ENCODE measurements at regions not wholly inside any gene's neighbourhood (a gene's known extent, or its start where the extent isn't known, plus 50 kb on each side); places are given as distances from the start of the nearest gene placed in this dataset.

GRCh38 chr13:67803118-67803517, 573.0 kb upstream of the PCDH9 start:
- Histone ChIP-seq H3K4me2 (ENCODE audit: low read depth, low read length) (no peak overlapping the region), H3K9me2 (replicated peaks; ENCODE audit: insufficient read depth, low read length) (no peaks in the 10 kb centered on the region), H3K9me3 (replicated peaks; ENCODE audit: insufficient read depth, low read length) (no peaks in the 10 kb centered on the region), H3K36me3 (replicated peaks; ENCODE audit: insufficient read depth, low read length) (no peaks in the 10 kb centered on the region), H3K4me3 (ENCODE audit: low read length) (no peak overlapping the region), H3K79me2 (ENCODE audit: low read length) (no peaks in the 10 kb centered on the region), H3K27me3 (replicated peaks; ENCODE audit: insufficient read depth, low read length) (no peaks in the 10 kb centered on the region), H3K4me1 (ENCODE audit: low read length) (no peaks in the 10 kb centered on the region), H3F3A (ENCODE audit: insufficient read depth, low read length) (no peaks in the 10 kb centered on the region), H2AFZ (ENCODE audit: low read length) (no peak overlapping the region), H3K9ac (ENCODE audit: low read length) (no peak overlapping the region), H4K20me1 (ENCODE audit: insufficient read depth, low read length) (no peaks in the 10 kb centered on the region), H3K27ac (ENCODE audit: low read length) (no peak overlapping the region)
- TF ChIP-seq EZH2phosphoT487 (IDR thresholded peaks at IDR 0.05; ENCODE audit: low read length) (no peak), CTCF (IDR thresholded peaks at IDR 0.05; ENCODE audit: low read length) (no peak), EZH2 (optimal IDR thresholded peaks at IDR 0.05; ENCODE audit: low read depth, low read length) (no peak)
- no peak for DNase-seq

GRCh38 chr13:67792151-67792676, 562.1 kb upstream of the PCDH9 start:
- H3F3A ChIP-seq (ENCODE audit: insufficient read depth, low read length): no peaks in the 10 kb centered on the region
- H2AFZ ChIP-seq (ENCODE audit: low read length): no peak overlapping the region
- H3K36me3 ChIP-seq (replicated peaks; ENCODE audit: insufficient read depth, low read length): no peaks in the 10 kb centered on the region
- no peak for DNase-seq
- no peak overlapping the region for H3K4me3 ChIP-seq (ENCODE audit: low read length)
- H3K9me3 ChIP-seq (replicated peaks; ENCODE audit: insufficient read depth, low read length): no peaks in the 10 kb centered on the region
- H3K4me1 ChIP-seq (ENCODE audit: low read length): no peaks in the 10 kb centered on the region
- no peaks in the 10 kb centered on the region for H3K9me2 ChIP-seq (replicated peaks; ENCODE audit: insufficient read depth, low read length)
- TF ChIP-seq CTCF (IDR thresholded peaks at IDR 0.05; ENCODE audit: low read length) (no peak), EZH2phosphoT487 (IDR thresholded peaks at IDR 0.05; ENCODE audit: low read length) (no peak), EZH2 (optimal IDR thresholded peaks at IDR 0.05; ENCODE audit: low read depth, low read length) (no peak)
- no peaks in the 10 kb centered on the region for H4K20me1 ChIP-seq (ENCODE audit: insufficient read depth, low read length)
- H3K27me3 ChIP-seq (replicated peaks; ENCODE audit: insufficient read depth, low read length): no peaks in the 10 kb centered on the region
- H3K27ac ChIP-seq (ENCODE audit: low read length): no peak overlapping the region
- H3K4me2 ChIP-seq (ENCODE audit: low read depth, low read length): no peak overlapping the region
- H3K79me2 ChIP-seq (ENCODE audit: low read length): no peaks in the 10 kb centered on the region
- H3K9ac ChIP-seq (ENCODE audit: low read length): no peak overlapping the region

- no peaks in the 10 kb centered on the region for H3K9me3 ChIP-seq (replicated peaks; ENCODE audit: insufficient read depth, low read length)
- no peaks in the 10 kb centered on the region for H3K4me1 ChIP-seq (ENCODE audit: low read length)
- DNase-seq: no peak
- H3K4me2 ChIP-seq (ENCODE audit: low read depth, low read length): no peak overlapping the region
- no peaks in the 10 kb centered on the region for H4K20me1 ChIP-seq (ENCODE audit: insufficient read depth, low read length)
- no peak overlapping the region for H3K4me3 ChIP-seq (ENCODE audit: low read length)
- TF ChIP-seq EZH2 (optimal IDR thresholded peaks at IDR 0.05; ENCODE audit: low read depth, low read length): no peak
- TF ChIP-seq EZH2phosphoT487 (IDR thresholded peaks at IDR 0.05; ENCODE audit: low read length): no peak
- no peak for TF ChIP-seq CTCF (IDR thresholded peaks at IDR 0.05; ENCODE audit: low read length)
- H3F3A ChIP-seq (ENCODE audit: insufficient read depth, low read length): no peaks in the 10 kb centered on the region
- no peak overlapping the region for H3K9ac ChIP-seq (ENCODE audit: low read length)
- no peaks in the 10 kb centered on the region for H3K36me3 ChIP-seq (replicated peaks; ENCODE audit: insufficient read depth, low read length)
- no peaks in the 10 kb centered on the region for H3K27me3 ChIP-seq (replicated peaks; ENCODE audit: insufficient read depth, low read length)
- no peak overlapping the region for H3K27ac ChIP-seq (ENCODE audit: low read length)
- H2AFZ ChIP-seq (ENCODE audit: low read length): no peak overlapping the region
- no peaks in the 10 kb centered on the region for H3K9me2 ChIP-seq (replicated peaks; ENCODE audit: insufficient read depth, low read length)
- H3K79me2 ChIP-seq (ENCODE audit: low read length): no peaks in the 10 kb centered on the region
Measured at GRCh38 chr13:67791047-67791446, 560.9 kb upstream of the PCDH9 start.
